Right renal pelvis (tissue), 4 donors: ENCODE measurements at regions not wholly inside any gene's neighbourhood (a gene's known extent, or its start where the extent isn't known, plus 50 kb on each side); places are given as distances from the start of the nearest gene placed in this dataset.

Source experiments
- DNase-seq, 4 donors: peaks; one replicate each; pipeline ENCODE4 v3.0.0-alpha.2; 2013; ENCODE audit warnings: low read depth in 4 of 4, low spot score in 3 of 4, missing footprints in 1 of 4

- DNase-seq = peak; percentile 46 to 76 (median 66)
Observed at GRCh38 chr11:76721755-76722677, 51.5 kb upstream of the LRRC32 start.

- no peak for DNase-seq
Observed at GRCh38 chr11:76723142-76723541, 52.6 kb upstream of the LRRC32 start.

- DNase-seq = no peak
Observed at GRCh38 chr11:76723548-76723947, 53.0 kb upstream of the LRRC32 start.

GRCh38 chr11:76724171-76724768 is 53.7 kb upstream of the LRRC32 start:
- DNase-seq = no peak

GRCh38 chr11:76728227-76728626 is 54.9 kb upstream of the TSKU start:
- DNase-seq = no peak

- DNase-seq = no peak
Observed at GRCh38 chr11:76728778-76729177, 54.4 kb upstream of the TSKU start.

- no peak for DNase-seq
Observed at GRCh38 chr11:76729214-76729613, 53.9 kb upstream of the TSKU start.

GRCh38 chr11:76730887-76731565 is 52.1 kb upstream of the TSKU start:
- DNase-seq = no peak

GRCh38 chr11:76732643-76733042 is 50.5 kb upstream of the TSKU start:
- DNase-seq = no peak
